GM13976 (cell line): ENCODE measurements at regions not wholly inside any gene's neighbourhood (a gene's known extent, or its start where the extent isn't known, plus 50 kb on each side); places are given as distances from the start of the nearest gene placed in this dataset.

Source experiments
- DNase-seq: peaks from one replicate; pipeline ENCODE4 v3.0.0; 2012; ENCODE audit warnings: low spot score
- in situ Hi-C: fragments of 300-500 bp; cut with MboI; formaldehyde crosslinking; loops from one replicate; pipeline ENCODE4 v1.12.0; 2022; ENCODE audit warnings: low sequenced_read_pairs, mixed read lengths, inconsistent platforms; ENCODE audit not compliant: unreplicated experiment
- TF ChIP-seq, protein P1 (sequence below): IDR thresholded peaks from 2 replicates; pipeline ENCODE4 v1.5.1; 2012; ENCODE audit warnings: borderline replicate concordance, mild to moderate bottlenecking; ENCODE audit not compliant: insufficient read depth; ENCODE audit errors: extremely low read depth, missing control alignments, control extremely low read depth

DNA sequence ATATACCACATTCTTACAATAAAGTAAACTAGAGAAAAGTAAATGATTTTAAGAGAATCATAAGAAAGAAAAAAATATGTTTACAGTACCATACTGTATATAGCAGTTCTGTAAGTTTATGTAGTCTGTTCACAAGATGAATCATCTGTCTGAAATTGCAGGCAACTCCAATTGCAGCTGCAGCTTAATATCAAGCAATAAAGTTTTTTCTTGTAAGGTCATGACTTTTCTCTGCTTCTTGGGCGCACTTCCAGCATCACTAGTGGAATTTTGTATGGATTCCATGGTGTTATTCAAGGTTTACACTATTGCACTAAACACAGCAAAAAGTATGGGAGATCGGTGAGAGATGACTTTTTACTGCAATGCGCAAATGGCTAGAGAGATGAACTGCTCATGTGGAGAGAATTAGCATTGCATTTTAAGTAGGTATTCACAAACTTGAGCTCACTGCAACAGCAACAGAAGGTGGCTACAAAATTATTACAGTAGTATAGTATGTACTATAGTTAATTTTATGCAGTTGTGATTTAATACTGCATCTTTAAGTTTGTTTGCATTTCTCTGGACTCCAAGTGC is 445.4 kb upstream of the OR4E1 start:
- in situ Hi-C loops, result no loop called here
- DNase-seq, result no peak
- TF ChIP-seq, protein P1, sequence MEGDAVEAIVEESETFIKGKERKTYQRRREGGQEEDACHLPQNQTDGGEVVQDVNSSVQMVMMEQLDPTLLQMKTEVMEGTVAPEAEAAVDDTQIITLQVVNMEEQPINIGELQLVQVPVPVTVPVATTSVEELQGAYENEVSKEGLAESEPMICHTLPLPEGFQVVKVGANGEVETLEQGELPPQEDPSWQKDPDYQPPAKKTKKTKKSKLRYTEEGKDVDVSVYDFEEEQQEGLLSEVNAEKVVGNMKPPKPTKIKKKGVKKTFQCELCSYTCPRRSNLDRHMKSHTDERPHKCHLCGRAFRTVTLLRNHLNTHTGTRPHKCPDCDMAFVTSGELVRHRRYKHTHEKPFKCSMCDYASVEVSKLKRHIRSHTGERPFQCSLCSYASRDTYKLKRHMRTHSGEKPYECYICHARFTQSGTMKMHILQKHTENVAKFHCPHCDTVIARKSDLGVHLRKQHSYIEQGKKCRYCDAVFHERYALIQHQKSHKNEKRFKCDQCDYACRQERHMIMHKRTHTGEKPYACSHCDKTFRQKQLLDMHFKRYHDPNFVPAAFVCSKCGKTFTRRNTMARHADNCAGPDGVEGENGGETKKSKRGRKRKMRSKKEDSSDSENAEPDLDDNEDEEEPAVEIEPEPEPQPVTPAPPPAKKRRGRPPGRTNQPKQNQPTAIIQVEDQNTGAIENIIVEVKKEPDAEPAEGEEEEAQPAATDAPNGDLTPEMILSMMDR, result no peak

DNA sequence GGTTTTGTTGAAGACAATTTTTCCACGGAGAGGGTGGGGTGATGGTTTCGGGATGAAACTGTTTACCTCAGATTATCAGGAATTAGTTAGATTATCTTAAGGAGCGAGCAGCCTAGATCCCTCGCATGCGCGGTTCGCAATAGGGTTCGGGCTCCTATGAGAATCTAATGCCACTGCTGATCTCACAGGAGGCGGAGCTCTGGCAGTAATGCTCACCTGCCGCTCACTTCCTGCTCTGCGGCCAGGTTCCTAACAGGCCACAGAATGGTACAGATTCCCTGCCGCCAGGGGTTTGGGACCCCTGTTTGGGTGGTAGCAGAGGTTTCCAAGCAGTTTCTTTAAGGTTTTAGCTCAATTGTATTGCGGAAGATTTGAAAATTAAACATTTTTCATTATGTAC is 439.8 kb upstream of the OR4E1 start:
- in situ Hi-C loops, result no loop called here
- TF ChIP-seq, protein P1, result no peak
- DNase-seq, result no peak

DNA sequence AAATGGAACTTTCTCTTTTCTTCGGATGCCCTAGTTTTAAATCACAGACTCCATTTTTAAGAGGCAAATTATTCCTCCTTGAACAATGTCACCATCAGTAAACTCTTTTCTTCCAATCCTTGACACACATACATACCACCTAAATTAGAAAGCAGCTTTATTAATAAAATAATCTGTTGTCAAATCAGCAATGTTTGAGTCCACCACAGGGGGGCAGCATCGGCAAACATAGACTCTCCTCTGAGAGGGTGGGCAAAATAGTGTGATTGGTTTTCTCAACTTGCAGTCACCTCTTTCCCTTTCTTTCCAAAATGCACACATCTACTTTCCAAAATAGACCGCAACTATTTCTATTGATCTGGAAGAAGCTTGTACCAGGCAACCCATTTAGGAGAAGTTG is 438.4 kb upstream of the OR4E1 start:
- in situ Hi-C loops, result no loop called here
- DNase-seq, result peak; percentile 26
- TF ChIP-seq, protein P1, result peak; percentile 43

DNA sequence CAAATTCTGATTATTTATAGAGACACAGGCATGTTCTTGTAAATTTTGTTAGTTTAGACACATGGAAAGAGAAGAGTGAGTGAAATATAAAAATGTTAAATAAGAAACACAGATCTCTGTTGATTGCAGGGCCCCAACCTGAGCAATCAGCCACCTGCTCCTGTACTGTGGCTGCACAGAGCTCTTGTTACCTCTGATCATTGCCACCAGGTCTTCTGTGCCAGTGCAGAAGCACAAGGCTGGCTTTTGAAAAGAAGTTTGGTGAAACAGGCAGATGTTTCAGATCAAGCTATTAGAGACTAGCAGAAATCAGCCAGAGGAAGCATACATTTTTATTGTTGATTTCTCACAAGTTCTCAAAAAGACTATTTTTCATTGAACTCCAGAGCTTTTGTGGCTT is 434.1 kb upstream of the OR4E1 start:
- in situ Hi-C loops, result no loop called here
- TF ChIP-seq, protein P1, result no peak

DNA sequence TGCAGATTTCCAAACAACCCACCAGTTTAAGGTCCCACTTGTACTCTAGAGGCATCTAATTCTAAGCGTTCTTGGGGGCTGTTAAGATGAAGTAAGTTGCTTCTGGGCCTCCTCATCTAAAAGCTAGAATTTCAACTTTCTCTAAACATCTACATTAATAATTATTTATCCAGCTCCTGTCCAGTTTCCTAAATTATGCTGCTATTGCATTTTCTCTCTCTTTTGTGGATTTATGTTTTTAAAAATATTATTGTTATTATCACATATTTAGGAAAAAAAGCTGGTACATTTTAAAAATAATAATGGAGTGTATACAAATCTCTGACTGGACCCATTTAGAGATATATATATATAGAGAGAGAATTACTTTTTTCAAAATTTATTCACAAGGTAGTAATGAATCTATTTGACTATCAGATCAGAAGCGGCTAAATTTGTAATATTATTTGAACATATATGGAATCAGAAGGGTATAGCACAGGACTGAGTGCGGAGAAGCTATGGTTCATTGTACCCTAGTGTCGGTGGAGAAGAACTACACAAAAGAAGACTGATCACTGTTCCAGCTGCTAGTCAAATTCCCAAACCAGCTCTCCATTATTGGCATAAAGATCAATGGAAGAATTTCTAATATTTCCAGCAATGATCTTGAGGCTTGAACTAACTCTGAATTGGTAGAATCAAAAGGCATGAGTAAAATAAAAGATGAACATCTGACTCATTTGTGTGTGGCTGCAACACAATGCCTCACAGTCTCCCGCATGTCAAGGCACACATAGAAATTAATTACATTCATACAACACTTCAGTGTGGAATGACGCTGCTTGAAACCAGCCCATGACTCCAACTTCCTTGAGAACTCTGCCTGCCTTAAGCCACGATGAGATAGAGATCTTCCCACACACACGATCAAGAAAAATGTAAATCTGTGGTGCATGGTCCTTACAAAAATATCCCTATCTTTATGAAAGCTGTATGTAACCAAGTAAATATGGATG is 433.4 kb upstream of the OR4E1 start:
- TF ChIP-seq, protein P1, result no peak
- in situ Hi-C loops, result no loop called here
- no peak for DNase-seq

More for the DNA sequence above, 434.1 kb upstream of the OR4E1 start:
- DNase-seq, result no peak

DNA sequence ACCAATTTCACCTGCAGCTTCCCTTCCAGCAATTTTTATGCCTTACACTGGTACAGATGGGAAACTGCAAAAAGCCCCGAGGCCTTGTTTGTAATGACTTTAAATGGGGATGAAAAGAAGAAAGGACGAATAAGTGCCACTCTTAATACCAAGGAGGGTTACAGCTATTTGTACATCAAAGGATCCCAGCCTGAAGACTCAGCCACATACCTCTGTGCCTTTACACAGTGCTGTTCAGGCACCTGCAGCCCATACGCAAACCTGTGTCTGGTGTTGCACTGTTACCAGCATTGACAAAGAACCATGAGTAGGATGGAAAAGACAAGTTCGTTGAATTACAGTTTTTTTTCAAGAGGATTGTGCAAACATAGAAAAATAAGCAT is 432.0 kb upstream of the OR4E1 start:
- no peak for DNase-seq
- in situ Hi-C loops, result no loop called here
- TF ChIP-seq, protein P1, result no peak
